ENCODE measurements at regions not wholly inside any gene's neighbourhood (a gene's known extent, or its start where the extent isn't known, plus 50 kb on each side); places are given as distances from the start of the nearest gene placed in this dataset.
"Not testable (repeated sequence)": the region's sequence is repeated elsewhere in the genome, so short reads cannot be mapped to it uniquely, and the experiment has no call there.

DNA sequence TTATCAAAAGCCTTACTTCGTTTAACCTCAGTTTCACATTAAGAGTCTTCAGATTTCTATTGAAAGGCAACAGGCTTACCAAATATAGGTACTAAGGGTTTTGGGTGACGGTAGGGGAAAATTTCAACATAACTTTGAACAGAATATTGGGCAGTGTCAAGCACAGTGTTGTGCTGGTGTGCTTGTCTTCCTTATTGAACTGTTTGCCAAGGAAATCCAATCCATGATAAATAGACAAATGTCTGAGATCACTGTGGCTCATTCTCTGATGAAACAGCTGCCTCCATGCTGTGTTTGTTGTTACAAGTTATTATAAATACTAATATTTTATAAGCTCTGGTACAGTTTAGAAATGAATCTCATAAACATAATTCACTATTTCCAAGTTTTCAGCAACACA is 730.1 kb downstream of the NR2F1-AS1 start:
- no peaks in the 10 kb centered on the region for H3K9me3 ChIP-seq (ENCODE audit: control insufficient read depth, low read length)
- no peak overlapping the region for H3K27ac ChIP-seq (ENCODE audit: low read depth in 1 of 2, low read length in 2 of 2)
- no peaks in the 10 kb centered on the region for H3K27me3 ChIP-seq (ENCODE audit: control insufficient read depth in 1 of 2, insufficient read depth in 2 of 2, low read length in 1 of 2)
- intact Hi-C loops (cut with DNase I), result no loop called here
- H3K4me1 ChIP-seq (ENCODE audit: control insufficient read depth in 1 of 2, insufficient read depth in 2 of 2, low read length in 2 of 2), result peaks cover 0 to 1% of the 10 kb centered on the region in 2 donors
- WGBS, 2 donors, result 33 to 44% methylated on average over 2 of the region's 2 CpGs
- no peak overlapping the region for H3K4me3 ChIP-seq (ENCODE audit: low read length in 2 of 2)
- DNase-seq (no peak), ATAC-seq (ENCODE audit: low FRiP score) (no peak)
- no peaks in the 10 kb centered on the region for H3K36me3 ChIP-seq (ENCODE audit: control insufficient read depth in 1 of 2, insufficient read depth in 2 of 2, low read length in 1 of 2)

GRCh38 chr5:92849756-92850155 is 731.3 kb downstream of the NR2F1-AS1 start:
- Histone ChIP-seq H3K27ac (ENCODE audit: low read depth in 1 of 2, low read length in 2 of 2) (no peak overlapping the region), H3K36me3 (ENCODE audit: control insufficient read depth in 1 of 2, insufficient read depth in 2 of 2, low read length in 1 of 2) (no peaks in the 10 kb centered on the region), H3K4me3 (ENCODE audit: low read length in 2 of 2) (no peak overlapping the region), H3K9me3 (ENCODE audit: control insufficient read depth, low read length) (no peaks in the 10 kb centered on the region), H3K27me3 (ENCODE audit: control insufficient read depth in 1 of 2, insufficient read depth in 2 of 2, low read length in 1 of 2) (no peaks in the 10 kb centered on the region), H3K4me1 (ENCODE audit: control insufficient read depth in 1 of 2, insufficient read depth in 2 of 2, low read length in 2 of 2) (peaks cover 0 to 1% of the 10 kb centered on the region in 2 donors)
- intact Hi-C loops (cut with DNase I), result no loop called here
- DNase-seq (no peak), ATAC-seq (ENCODE audit: low FRiP score) (no peak)

DNA sequence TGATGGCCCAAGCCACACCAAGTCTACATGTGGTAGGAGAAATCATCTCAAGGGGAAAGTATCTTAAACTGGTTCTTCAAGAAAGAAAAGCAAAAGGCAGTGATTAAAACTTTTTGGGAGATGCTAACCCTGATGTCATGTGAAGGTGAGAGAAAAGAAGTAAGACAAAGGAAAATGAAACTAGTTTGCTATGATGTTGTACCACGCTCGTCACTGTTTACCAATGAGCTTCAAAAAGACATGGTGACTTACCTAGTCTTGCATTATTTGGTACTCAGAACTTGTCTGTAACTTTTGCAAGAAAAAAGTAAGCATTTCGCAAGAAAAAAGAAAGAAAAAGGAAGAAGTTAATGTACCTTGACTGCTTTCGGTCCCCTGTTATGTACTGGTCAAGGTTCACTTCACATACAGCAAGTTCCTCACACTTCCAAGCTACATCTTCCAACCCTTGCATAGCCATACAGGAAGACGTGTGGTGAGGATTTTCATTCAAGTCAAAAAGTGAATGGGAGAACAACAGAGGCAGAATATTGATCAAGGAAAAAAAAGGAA is 739.3 kb downstream of the NR2F1-AS1 start:
- Histone ChIP-seq H3K27ac (ENCODE audit: low read depth in 1 of 2, low read length in 2 of 2) (no peak overlapping the region), H3K36me3 (ENCODE audit: control insufficient read depth in 1 of 2, insufficient read depth in 2 of 2, low read length in 1 of 2) (no peaks in the 10 kb centered on the region), H3K4me3 (ENCODE audit: low read length in 2 of 2) (no peak overlapping the region), H3K27me3 (ENCODE audit: control insufficient read depth in 1 of 2, insufficient read depth in 2 of 2, low read length in 1 of 2) (no peaks in the 10 kb centered on the region), H3K9me3 (ENCODE audit: control insufficient read depth, low read length) (no peaks in the 10 kb centered on the region), H3K4me1 (ENCODE audit: control insufficient read depth in 1 of 2, insufficient read depth in 2 of 2, low read length in 2 of 2) (no peaks in the 10 kb centered on the region)
- intact Hi-C loops (cut with DNase I), result no loop called here
- ATAC-seq (ENCODE audit: low FRiP score) (no peak), DNase-seq (no peak)
- WGBS, 2 donors, result 71 to 82% methylated on average over 5 of the region's 5 CpGs

- Histone ChIP-seq H3K27ac (ENCODE audit: low read depth in 1 of 2, low read length in 2 of 2) (no peak overlapping the region), H3K4me3 (ENCODE audit: low read length in 2 of 2) (no peak overlapping the region), H3K9me3 (ENCODE audit: control insufficient read depth, low read length) (no peaks in the 10 kb centered on the region), H3K27me3 (ENCODE audit: control insufficient read depth in 1 of 2, insufficient read depth in 2 of 2, low read length in 1 of 2) (no peaks in the 10 kb centered on the region), H3K4me1 (ENCODE audit: control insufficient read depth in 1 of 2, insufficient read depth in 2 of 2, low read length in 2 of 2) (no peaks in the 10 kb centered on the region), H3K36me3 (ENCODE audit: control insufficient read depth in 1 of 2, insufficient read depth in 2 of 2, low read length in 1 of 2) (no peaks in the 10 kb centered on the region)
- ATAC-seq (ENCODE audit: low FRiP score), result no peak
- 66 to 84% methylated on average over 1 of the region's 1 CpG for WGBS, 2 donors
- intact Hi-C loops (cut with DNase I), result no loop called here
- no peak for DNase-seq
Measured at GRCh38 chr5:92838253-92838652, 742.8 kb downstream of the NR2F1-AS1 start.

DNA sequence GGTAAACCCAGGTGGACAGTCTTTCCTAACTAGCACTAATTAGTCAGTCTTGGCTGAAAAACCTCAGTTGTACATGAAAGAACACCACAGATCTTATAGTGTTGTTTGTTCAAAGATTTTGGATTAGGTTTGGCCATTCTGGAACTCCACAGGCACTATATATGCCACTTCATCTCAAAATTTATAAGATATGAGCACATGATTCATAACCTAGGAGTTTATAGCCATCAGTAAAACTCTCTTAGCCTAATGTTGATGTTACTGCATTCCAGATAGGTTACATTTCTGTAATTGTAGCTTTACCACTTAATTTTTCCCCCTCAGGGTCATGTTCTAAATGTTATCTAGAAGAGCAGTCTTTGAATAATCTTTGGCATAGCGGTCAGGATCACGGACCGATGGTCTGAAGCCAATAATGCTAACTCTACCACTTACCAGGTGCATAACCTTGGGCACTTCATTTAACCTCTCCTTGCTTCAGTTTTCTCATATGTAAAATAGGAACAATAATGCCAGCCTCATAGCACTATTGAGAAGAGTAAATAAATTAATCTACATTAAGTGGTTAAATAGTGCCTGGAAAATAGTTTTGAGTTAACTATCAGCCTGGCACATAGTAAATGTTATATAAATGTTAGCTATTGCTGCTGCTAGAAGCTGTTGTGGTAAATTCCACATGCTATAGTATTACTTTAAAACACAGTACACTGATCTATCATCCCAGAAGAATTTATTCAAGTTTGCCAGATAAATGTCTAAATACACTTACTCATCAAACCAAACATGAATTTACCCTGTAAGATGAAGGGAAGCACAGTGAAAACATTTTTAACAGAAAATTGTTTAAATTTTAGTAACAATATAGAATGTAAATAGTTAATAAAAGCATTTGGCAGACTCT is 743.9 kb downstream of the NR2F1-AS1 start:
- H3K4me1 ChIP-seq (ENCODE audit: control insufficient read depth in 1 of 2, insufficient read depth in 2 of 2, low read length in 2 of 2), result no peaks in the 10 kb centered on the region
- no peaks in the 10 kb centered on the region for H3K9me3 ChIP-seq (ENCODE audit: control insufficient read depth, low read length)
- WGBS, 2 donors, result 51 to 52% methylated on average over 3 of the region's 3 CpGs
- intact Hi-C loops (cut with DNase I), result no loop called here
- no peak overlapping the region for H3K4me3 ChIP-seq (ENCODE audit: low read length in 2 of 2)
- no peaks in the 10 kb centered on the region for H3K27me3 ChIP-seq (ENCODE audit: control insufficient read depth in 1 of 2, insufficient read depth in 2 of 2, low read length in 1 of 2)
- DNase-seq (no peak), ATAC-seq (ENCODE audit: low FRiP score) (no peak)
- no peak overlapping the region for H3K27ac ChIP-seq (ENCODE audit: low read depth in 1 of 2, low read length in 2 of 2)
- no peaks in the 10 kb centered on the region for H3K36me3 ChIP-seq (ENCODE audit: control insufficient read depth in 1 of 2, insufficient read depth in 2 of 2, low read length in 1 of 2)

GRCh38 chr5:92835712-92836111 is 745.3 kb downstream of the NR2F1-AS1 start:
- Histone ChIP-seq H3K4me1 (ENCODE audit: control insufficient read depth in 1 of 2, insufficient read depth in 2 of 2, low read length in 2 of 2) (no peaks in the 10 kb centered on the region), H3K27me3 (ENCODE audit: control insufficient read depth in 1 of 2, insufficient read depth in 2 of 2, low read length in 1 of 2) (no peaks in the 10 kb centered on the region), H3K9me3 (ENCODE audit: control insufficient read depth, low read length) (no peaks in the 10 kb centered on the region), H3K36me3 (ENCODE audit: control insufficient read depth in 1 of 2, insufficient read depth in 2 of 2, low read length in 1 of 2) (no peaks in the 10 kb centered on the region), H3K27ac (ENCODE audit: low read depth in 1 of 2, low read length in 2 of 2) (no peak overlapping the region), H3K4me3 (ENCODE audit: low read length in 2 of 2) (no peak overlapping the region)
- intact Hi-C loops (cut with DNase I), result no loop called here
- 0 to 45% methylated on average over 1 of the region's 1 CpG for WGBS, 2 donors
- DNase-seq (no peak), ATAC-seq (ENCODE audit: low FRiP score) (no peak)

DNA sequence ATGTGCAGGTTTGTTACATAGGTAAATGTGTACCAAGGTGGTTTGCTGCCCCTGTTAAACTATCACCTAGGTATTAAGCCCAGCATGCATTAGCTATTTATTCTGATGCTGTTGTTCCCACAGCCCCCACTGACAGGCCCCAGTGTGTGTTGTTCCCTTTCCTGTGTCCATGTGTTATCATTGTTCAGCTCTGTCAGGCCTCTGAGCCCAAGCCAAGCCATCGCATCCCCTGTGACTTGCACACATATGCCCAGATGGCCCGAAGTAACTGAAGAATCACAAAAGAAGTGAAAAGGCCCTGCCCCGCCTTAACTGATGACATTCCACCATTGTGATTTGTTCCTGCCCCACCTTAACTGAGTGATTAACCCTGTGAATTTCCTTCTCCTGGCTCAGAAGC is 757.5 kb downstream of the NR2F1-AS1 start:
- H3K9me3 ChIP-seq (ENCODE audit: control insufficient read depth, low read length); H3K4me1 ChIP-seq (ENCODE audit: control insufficient read depth in 1 of 2, insufficient read depth in 2 of 2, low read length in 2 of 2); H3K27ac ChIP-seq (ENCODE audit: low read depth in 1 of 2, low read length in 2 of 2); H3K27me3 ChIP-seq (ENCODE audit: control insufficient read depth in 1 of 2, insufficient read depth in 2 of 2, low read length in 1 of 2); intact Hi-C loops (cut with DNase I); DNase-seq; ATAC-seq (ENCODE audit: low FRiP score); H3K36me3 ChIP-seq (ENCODE audit: control insufficient read depth in 1 of 2, insufficient read depth in 2 of 2, low read length in 1 of 2); H3K4me3 ChIP-seq (ENCODE audit: low read length in 2 of 2): not testable (repeated sequence)
- 90 to 92% methylated on average over 3 of the region's 3 CpGs for WGBS, 2 donors

- 78 to 88% methylated on average over 9 of the region's 9 CpGs for WGBS, 2 donors
- intact Hi-C loops (cut with DNase I), result no loop called here
- Histone ChIP-seq H3K27ac (ENCODE audit: low read depth in 1 of 2, low read length in 2 of 2) (no peak overlapping the region), H3K9me3 (ENCODE audit: control insufficient read depth, low read length) (no peaks in the 10 kb centered on the region), H3K4me3 (ENCODE audit: low read length in 2 of 2) (no peak overlapping the region), H3K4me1 (ENCODE audit: control insufficient read depth in 1 of 2, insufficient read depth in 2 of 2, low read length in 2 of 2) (no peaks in the 10 kb centered on the region), H3K27me3 (ENCODE audit: control insufficient read depth in 1 of 2, insufficient read depth in 2 of 2, low read length in 1 of 2) (no peaks in the 10 kb centered on the region), H3K36me3 (ENCODE audit: control insufficient read depth in 1 of 2, insufficient read depth in 2 of 2, low read length in 1 of 2) (no peaks in the 10 kb centered on the region)
- DNase-seq, result no peak
- ATAC-seq (ENCODE audit: low FRiP score), result no peak
Measured at GRCh38 chr5:92822183-92822582, 758.8 kb downstream of the NR2F1-AS1 start.

DNA sequence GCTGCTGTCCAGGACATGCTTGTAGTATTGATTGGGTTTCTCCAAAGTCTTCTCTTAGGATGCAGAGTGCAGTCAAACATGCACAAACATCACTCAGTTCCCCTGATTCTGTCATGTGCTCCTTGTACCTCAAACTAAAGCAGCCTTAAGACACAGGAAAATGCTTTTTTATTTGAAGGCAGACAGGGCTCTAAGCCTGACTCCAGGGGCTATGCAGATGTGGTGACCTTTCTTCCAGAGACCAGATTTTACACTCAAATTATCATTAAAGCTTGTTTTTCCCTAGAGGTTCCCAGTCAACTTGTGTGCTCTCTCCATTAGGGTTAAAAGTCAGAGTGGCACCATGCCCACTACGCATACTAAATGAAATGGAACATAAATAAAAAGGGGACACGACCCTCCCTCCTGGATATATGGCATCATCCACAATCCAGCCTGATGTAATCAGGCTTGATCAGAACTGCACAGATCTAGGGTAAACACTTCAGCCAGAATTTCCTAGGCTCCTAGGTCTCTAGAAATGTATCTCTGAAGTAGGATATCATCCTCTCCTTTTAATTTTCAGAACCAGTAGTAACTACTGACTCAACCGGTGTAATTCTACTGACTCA is 771.1 kb downstream of the NR2F1-AS1 start:
- ATAC-seq (ENCODE audit: low FRiP score) (no peak), DNase-seq (no peak)
- 64 to 70% methylated on average over 3 of the region's 3 CpGs for WGBS, 2 donors
- Histone ChIP-seq H3K27ac (ENCODE audit: low read depth in 1 of 2, low read length in 2 of 2) (no peak overlapping the region), H3K4me3 (ENCODE audit: low read length in 2 of 2) (no peak overlapping the region), H3K9me3 (ENCODE audit: control insufficient read depth, low read length) (no peaks in the 10 kb centered on the region), H3K27me3 (ENCODE audit: control insufficient read depth in 1 of 2, insufficient read depth in 2 of 2, low read length in 1 of 2) (no peaks in the 10 kb centered on the region), H3K36me3 (ENCODE audit: control insufficient read depth in 1 of 2, insufficient read depth in 2 of 2, low read length in 1 of 2) (no peaks in the 10 kb centered on the region), H3K4me1 (ENCODE audit: control insufficient read depth in 1 of 2, insufficient read depth in 2 of 2, low read length in 2 of 2) (no peaks in the 10 kb centered on the region)
- intact Hi-C loops (cut with DNase I), result no loop called here
